HEK293 (cell line): ENCODE measurements at regions not wholly inside any gene's neighbourhood (a gene's known extent, or its start where the extent isn't known, plus 50 kb on each side); places are given as distances from the start of the nearest gene placed in this dataset.

Source experiments
- KLF10 ChIP-seq: fragments of 450-650 bp; IDR thresholded peaks from 2 replicates; pipeline ENCODE4 v1.5.1; 2018; ENCODE audit warnings: missing biosample characterization, mild to moderate bottlenecking, missing genetic modification characterization
- MZF1 ChIP-seq: fragments of 450-650 bp; formaldehyde crosslinking; IDR thresholded peaks from 2 replicates; pipeline ENCODE4 v1.5.1; 2017; ENCODE audit warnings: missing biosample characterization, missing genetic modification characterization, borderline replicate concordance
- YY1 ChIP-seq: fragments of 450-650 bp; formaldehyde crosslinking; IDR thresholded peaks from 2 replicates; pipeline ENCODE4 v1.5.1; 2018; ENCODE audit warnings: missing biosample characterization, missing genetic modification characterization
- ZBTB21 ChIP-seq: fragments of 450-650 bp; formaldehyde crosslinking; IDR thresholded peaks from 2 replicates; pipeline ENCODE4 v1.5.1; 2017; ENCODE audit warnings: missing biosample characterization, missing genetic modification characterization
- ZNF10 ChIP-seq: fragments of 450-650 bp; formaldehyde crosslinking; IDR thresholded peaks from 2 replicates; pipeline ENCODE4 v1.5.1; 2017; ENCODE audit warnings: missing biosample characterization, missing genetic modification characterization
- ZNF223 ChIP-seq: fragments of 450-650 bp; formaldehyde crosslinking; IDR thresholded peaks from 2 replicates; pipeline ENCODE4 v1.5.1; 2016; ENCODE audit warnings: missing biosample characterization, missing genetic modification characterization
- ZNF24 ChIP-seq: fragments of 450-650 bp; formaldehyde crosslinking; IDR thresholded peaks from 2 replicates; pipeline ENCODE4 v1.5.1; 2016; ENCODE audit warnings: missing biosample characterization, missing genetic modification characterization
- ZNF266 ChIP-seq: fragments of 450-650 bp; formaldehyde crosslinking; IDR thresholded peaks from 2 replicates; pipeline ENCODE4 v1.5.1; 2016; ENCODE audit warnings: missing biosample characterization, missing genetic modification characterization, low read depth
- ZNF292 ChIP-seq: fragments of 450-650 bp; formaldehyde crosslinking; IDR thresholded peaks from 2 replicates; pipeline ENCODE4 v1.5.1; 2016; ENCODE audit warnings: low read depth, missing biosample characterization, missing genetic modification characterization, borderline replicate concordance
- ZNF585B ChIP-seq: fragments of 450-650 bp; formaldehyde crosslinking; IDR thresholded peaks from 2 replicates; pipeline ENCODE4 v1.5.1; 2016; ENCODE audit warnings: missing biosample characterization, missing genetic modification characterization
- ZNF785 ChIP-seq: fragments of 450-650 bp; formaldehyde crosslinking; IDR thresholded peaks from 2 replicates; pipeline ENCODE4 v1.5.1; 2016; ENCODE audit warnings: missing biosample characterization, missing genetic modification characterization
- TF ChIP-seq, protein P1 (sequence below): fragments of 450-650 bp; formaldehyde crosslinking; IDR thresholded peaks from 2 replicates; pipeline ENCODE4 v1.5.1; 2016; ENCODE audit warnings: missing biosample characterization, missing genetic modification characterization
- TF ChIP-seq, protein P2 (sequence below): fragments of 450-650 bp; formaldehyde crosslinking; IDR thresholded peaks from 2 replicates; pipeline ENCODE4 v1.5.1; 2016; ENCODE audit warnings: missing biosample characterization, missing genetic modification characterization
- TF ChIP-seq, protein P3 (sequence below): sonication (generic); formaldehyde crosslinking; IDR thresholded peaks from 2 replicates; pipeline ENCODE4 v1.8.1; 2022; ENCODE audit warnings: mild to moderate bottlenecking, moderate library complexity, missing genetic modification reagents

DNA sequence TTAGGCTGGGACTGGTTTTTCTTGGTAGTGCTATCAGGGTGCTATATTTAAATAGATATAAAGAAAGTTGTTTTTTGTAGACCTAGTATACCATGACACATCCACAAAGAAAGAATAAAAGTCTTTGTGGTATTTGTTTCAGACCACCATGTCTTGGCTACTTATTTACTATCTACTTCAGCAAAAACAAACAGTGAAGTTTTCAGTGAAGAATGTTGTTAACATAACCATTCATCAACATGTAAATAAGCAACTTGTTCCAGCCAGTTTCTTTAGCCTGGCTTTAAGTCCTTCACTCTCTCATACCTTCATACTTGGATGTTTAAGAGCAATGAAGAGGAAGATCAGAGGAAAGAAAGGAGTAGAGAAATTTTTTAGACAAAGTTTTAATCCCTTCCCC lies 624.1 kb downstream of the CD109 start:
- no peak for TF ChIP-seq YY1 (tag by site-specific recombination)
- TF ChIP-seq ZNF223 (tag by site-specific recombination): no peak
- no peak for TF ChIP-seq KLF10 (tag by site-specific recombination)
- TF ChIP-seq, protein P1, sequence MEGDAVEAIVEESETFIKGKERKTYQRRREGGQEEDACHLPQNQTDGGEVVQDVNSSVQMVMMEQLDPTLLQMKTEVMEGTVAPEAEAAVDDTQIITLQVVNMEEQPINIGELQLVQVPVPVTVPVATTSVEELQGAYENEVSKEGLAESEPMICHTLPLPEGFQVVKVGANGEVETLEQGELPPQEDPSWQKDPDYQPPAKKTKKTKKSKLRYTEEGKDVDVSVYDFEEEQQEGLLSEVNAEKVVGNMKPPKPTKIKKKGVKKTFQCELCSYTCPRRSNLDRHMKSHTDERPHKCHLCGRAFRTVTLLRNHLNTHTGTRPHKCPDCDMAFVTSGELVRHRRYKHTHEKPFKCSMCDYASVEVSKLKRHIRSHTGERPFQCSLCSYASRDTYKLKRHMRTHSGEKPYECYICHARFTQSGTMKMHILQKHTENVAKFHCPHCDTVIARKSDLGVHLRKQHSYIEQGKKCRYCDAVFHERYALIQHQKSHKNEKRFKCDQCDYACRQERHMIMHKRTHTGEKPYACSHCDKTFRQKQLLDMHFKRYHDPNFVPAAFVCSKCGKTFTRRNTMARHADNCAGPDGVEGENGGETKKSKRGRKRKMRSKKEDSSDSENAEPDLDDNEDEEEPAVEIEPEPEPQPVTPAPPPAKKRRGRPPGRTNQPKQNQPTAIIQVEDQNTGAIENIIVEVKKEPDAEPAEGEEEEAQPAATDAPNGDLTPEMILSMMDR: no peak
- TF ChIP-seq, protein P2, sequence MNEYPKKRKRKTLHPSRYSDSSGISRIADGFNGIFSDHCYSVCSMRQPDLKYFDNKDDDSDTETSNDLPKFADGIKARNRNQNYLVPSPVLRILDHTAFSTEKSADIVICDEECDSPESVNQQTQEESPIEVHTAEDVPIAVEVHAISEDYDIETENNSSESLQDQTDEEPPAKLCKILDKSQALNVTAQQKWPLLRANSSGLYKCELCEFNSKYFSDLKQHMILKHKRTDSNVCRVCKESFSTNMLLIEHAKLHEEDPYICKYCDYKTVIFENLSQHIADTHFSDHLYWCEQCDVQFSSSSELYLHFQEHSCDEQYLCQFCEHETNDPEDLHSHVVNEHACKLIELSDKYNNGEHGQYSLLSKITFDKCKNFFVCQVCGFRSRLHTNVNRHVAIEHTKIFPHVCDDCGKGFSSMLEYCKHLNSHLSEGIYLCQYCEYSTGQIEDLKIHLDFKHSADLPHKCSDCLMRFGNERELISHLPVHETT (tag by site-specific recombination): no peak
- no peak for TF ChIP-seq ZBTB21 (tag by site-specific recombination)
- no peak for TF ChIP-seq ZNF292 (tag by site-specific recombination)
- TF ChIP-seq ZNF585B (tag by site-specific recombination): no peak
- TF ChIP-seq, protein P3, sequence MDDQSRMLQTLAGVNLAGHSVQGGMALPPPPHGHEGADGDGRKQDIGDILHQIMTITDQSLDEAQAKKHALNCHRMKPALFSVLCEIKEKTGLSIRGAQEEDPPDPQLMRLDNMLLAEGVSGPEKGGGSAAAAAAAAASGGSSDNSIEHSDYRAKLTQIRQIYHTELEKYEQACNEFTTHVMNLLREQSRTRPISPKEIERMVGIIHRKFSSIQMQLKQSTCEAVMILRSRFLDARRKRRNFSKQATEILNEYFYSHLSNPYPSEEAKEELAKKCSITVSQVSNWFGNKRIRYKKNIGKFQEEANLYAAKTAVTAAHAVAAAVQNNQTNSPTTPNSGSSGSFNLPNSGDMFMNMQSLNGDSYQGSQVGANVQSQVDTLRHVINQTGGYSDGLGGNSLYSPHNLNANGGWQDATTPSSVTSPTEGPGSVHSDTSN (CRISPR knock-in tag): no peak
- no peak for TF ChIP-seq MZF1 (tag by site-specific recombination)
- no peak for TF ChIP-seq ZNF24 (tag by site-specific recombination)
- no peak for TF ChIP-seq ZNF10
- no peak for TF ChIP-seq ZNF785
- no peak for TF ChIP-seq ZNF266
